Mammary epithelial cell (primary cell): ENCODE measurements at regions not wholly inside any gene's neighbourhood (a gene's known extent, or its start where the extent isn't known, plus 50 kb on each side); places are given as distances from the start of the nearest gene placed in this dataset.

Experiments used
- CTCF ChIP-seq, 2 donors: IDR thresholded peaks in 1 of 2; conservative IDR thresholded peaks in 1 of 2; 2 replicates each; pipeline ENCODE4 v1.5.1; 2011 to 2012; ENCODE audit warnings: inconsistent platforms in 2 of 2, low read length in 2 of 2, mild to moderate bottlenecking in 2 of 2, control low read depth in 1 of 2, low read depth in 1 of 2; ENCODE audit not compliant: insufficient read depth in 1 of 2; ENCODE audit errors: extremely low read depth in 1 of 2
- EZH2 ChIP-seq: IDR thresholded peaks from 2 replicates; pipeline ENCODE4 v1.6.1; 2012; ENCODE audit warnings: low read length, inconsistent platforms, borderline replicate concordance

- no peak for TF ChIP-seq CTCF (conservative IDR thresholded peaks at IDR 0.05 in 1 of 2, IDR thresholded peaks at IDR 0.05 in 1 of 2; ENCODE audit: extremely low read depth in 1 of 2, insufficient read depth in 1 of 2, low read depth in 1 of 2, low read length in 2 of 2)
- TF ChIP-seq EZH2 = no peak
Observed at GRCh38 chr22:47681411-47682165, 919.1 kb downstream of the TBC1D22A start.
